Psoas muscle (tissue), 7 donors: ENCODE measurements at regions not wholly inside any gene's neighbourhood (a gene's known extent, or its start where the extent isn't known, plus 50 kb on each side); places are given as distances from the start of the nearest gene placed in this dataset.
A peak's percentile ranks its signal among the peaks of the same experiment; 100 is the strongest.

Source experiments
- ATAC-seq, 4 donors: fragments of 200-7000 bp; cut with Tn5 transposase; one replicate each; pipeline ENCODE4 v1.9.1; 2020; ENCODE audit warnings: moderate library complexity in 3 of 4, mild to moderate bottlenecking in 2 of 4
- DNase-seq, 2 donors: peaks; one replicate each; pipeline ENCODE4 v3.0.0-alpha.2; 2020
- H3K27ac ChIP-seq: fragments of 200-600 bp; one replicate; pipeline ENCODE4 v1.8.0; 2022
- H3K27me3 ChIP-seq, 3 donors: fragments of 200-600 bp in 1 of 3; one replicate each; pipeline versions ENCODE4 v1.6.1 to v1.8.0; 2013 to 2022; ENCODE audit warnings: low read length in 2 of 3, mild to moderate bottlenecking in 2 of 3, moderate library complexity in 1 of 3; ENCODE audit not compliant: insufficient read depth in 3 of 3
- H3K36me3 ChIP-seq, 2 donors: fragments of 200-600 bp in 1 of 2; one replicate each; pipeline versions ENCODE4 v1.6.1 to v1.8.0; 2013 to 2022; ENCODE audit warnings: low read depth in 1 of 2, mild to moderate bottlenecking in 1 of 2, moderate library complexity in 1 of 2; ENCODE audit not compliant: insufficient read depth in 1 of 2
- H3K4me1 ChIP-seq: fragments of 200-600 bp; one replicate; pipeline ENCODE4 v1.8.0; 2022
- H3K4me3 ChIP-seq: fragments of 200-600 bp; one replicate; pipeline ENCODE4 v1.8.0; 2022; ENCODE audit warnings: mild to moderate bottlenecking
- H3K9me3 ChIP-seq: fragments of 200-600 bp; one replicate; pipeline ENCODE4 v1.8.0; 2022
- CTCF ChIP-seq: fragments of 200-600 bp; IDR thresholded peaks from one replicate; pipeline ENCODE4 v1.8.0; 2022; ENCODE audit warnings: antibody characterized with exemption
- WGBS, 3 donors: extraction: QIAGEN DNeasy Blood & Tissue Kit; methylation state at CpG; one replicate each; pipeline versions ENCODE4 v1.1.6 to v1.1.7; 2013; 5-methylcytosine and 5-hydroxymethylcytosine counted together
- intact Hi-C, 2 donors: fragments of 100-400 bp; cut with DNase I; formaldehyde crosslinking; loops; one replicate each; pipeline versions ENCODE4 v1.11.0 to v1.14.2; 2022
- donor health status: healthy with polysubstance abuse.
- donor health status: DM: no; HTN: no; CAD: no; lungs with moderate emphysema.
- donor health status: Bipolar disorder and iron deficiency.
- donor health status: healthy.
- donor health status: DM: yes; HTN: yes; CAD: no.
- donor health status: DM: no; HTN: no; CAD: no.
- donor health status: DM: yes; HTN: yes; CAD: no.

DNA sequence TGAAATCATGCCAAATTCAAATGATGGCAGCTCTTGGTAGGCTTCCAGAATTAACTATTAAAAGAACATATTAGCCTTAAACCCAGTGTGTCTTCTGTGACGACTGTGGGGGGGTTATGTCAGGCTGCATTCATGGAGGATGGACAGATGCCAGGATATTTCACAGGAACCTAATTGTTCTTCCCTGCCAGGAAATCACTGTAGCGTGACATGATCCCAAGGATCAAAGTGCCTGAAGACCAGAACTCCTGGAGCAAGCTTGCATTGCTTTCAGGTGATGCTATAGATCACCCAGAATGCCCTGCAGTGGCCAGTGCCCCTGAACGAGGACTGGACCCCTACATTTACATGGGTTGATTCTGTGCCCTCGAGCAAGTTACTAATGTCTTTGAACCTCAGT lies 1093.0 kb upstream of the TENM3 start:
- no peaks in the 10 kb centered on the region for H3K4me1 ChIP-seq
- H3K4me3 ChIP-seq = no peak overlapping the region
- H3K36me3 ChIP-seq = no peaks in the 10 kb centered on the region
- no peak overlapping the region for H3K27ac ChIP-seq
- H3K27me3 ChIP-seq = no peaks in the 10 kb centered on the region
- ATAC-seq (no peak), DNase-seq (no peak)
- 24 to 30% (median 29%) methylated on average over 4 of the region's 4 CpGs for WGBS, 3 donors
- no peak for TF ChIP-seq CTCF
- H3K9me3 ChIP-seq = no peaks in the 10 kb centered on the region
- intact Hi-C loops = no loop called here

DNA sequence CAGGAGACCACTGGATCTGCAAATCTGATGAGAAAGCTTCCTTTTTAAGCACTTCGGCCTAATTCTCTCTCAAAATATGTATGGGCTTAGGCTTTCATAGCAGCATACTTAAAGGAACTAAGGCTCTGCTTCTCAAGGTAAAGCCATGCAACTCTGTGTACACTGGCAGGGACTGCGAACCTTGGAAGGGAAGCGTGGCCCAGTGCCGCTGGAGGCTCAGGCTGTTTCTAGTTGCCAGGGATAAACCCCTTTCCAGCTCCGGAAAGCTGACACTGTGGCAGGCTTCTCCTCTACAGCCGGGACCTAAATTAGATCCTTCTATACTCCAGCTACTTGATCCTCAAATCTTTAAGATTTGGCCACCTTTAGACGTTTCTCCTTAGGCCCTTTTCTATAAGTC lies 1091.3 kb upstream of the TENM3 start:
- no peak for ATAC-seq
- Histone ChIP-seq H3K9me3 (no peaks in the 10 kb centered on the region), H3K4me3 (no peak overlapping the region), H3K27me3 (no peaks in the 10 kb centered on the region), H3K36me3 (no peaks in the 10 kb centered on the region), H3K27ac (no peak overlapping the region), H3K4me1 (no peaks in the 10 kb centered on the region)
- no peak for DNase-seq
- WGBS, 3 donors = 39 to 54% (median 41%) methylated on average over 7 of the region's 7 CpGs
- no peak for TF ChIP-seq CTCF
- intact Hi-C loops = no loop called here

GRCh38 chr4:181157647-181158046 lies 1085.6 kb upstream of the TENM3 start:
- no peaks in the 10 kb centered on the region for H3K27me3 ChIP-seq
- peak overlapping the region; percentile 27 for H3K27ac ChIP-seq
- intact Hi-C loops = no loop called here
- WGBS, 3 donors = 25 to 41% (median 36%) methylated on average over 4 of the region's 4 CpGs
- no peaks in the 10 kb centered on the region for H3K9me3 ChIP-seq
- H3K4me3 ChIP-seq = no peak overlapping the region
- ATAC-seq (peak in 3 of 4 donors; percentile 50 to 91 (median 75)), DNase-seq (no peak)
- H3K36me3 ChIP-seq = no peaks in the 10 kb centered on the region
- H3K4me1 ChIP-seq = no peaks in the 10 kb centered on the region
- TF ChIP-seq CTCF = no peak

- ATAC-seq = no peak
- Histone ChIP-seq H3K27ac (no peak overlapping the region), H3K4me3 (no peak overlapping the region), H3K9me3 (no peaks in the 10 kb centered on the region), H3K36me3 (no peaks in the 10 kb centered on the region), H3K4me1 (no peaks in the 10 kb centered on the region), H3K27me3 (no peaks in the 10 kb centered on the region)
- no peak for TF ChIP-seq CTCF
- intact Hi-C loops = no loop called here
- no peak for DNase-seq
- WGBS, 3 donors = 79 to 88% (median 81%) methylated on average over 8 of the region's 8 CpGs
These were observed 1084.2 kb upstream of the TENM3 start for GRCh38 chr4:181158971-181159370.

GRCh38 chr4:181161669-181162068 lies 1081.5 kb upstream of the TENM3 start:
- TF ChIP-seq CTCF = no peak
- Histone ChIP-seq H3K27me3 (no peaks in the 10 kb centered on the region), H3K9me3 (no peaks in the 10 kb centered on the region), H3K27ac (no peak overlapping the region), H3K4me3 (no peak overlapping the region), H3K4me1 (no peaks in the 10 kb centered on the region), H3K36me3 (no peaks in the 10 kb centered on the region)
- intact Hi-C loops = no loop called here
- ATAC-seq (no peak), DNase-seq (no peak)
- 47 to 51% (median 50%) methylated on average over 4 of the region's 4 CpGs for WGBS, 3 donors
